C4-2B (cell line): ENCODE measurements at regions not wholly inside any gene's neighbourhood (a gene's known extent, or its start where the extent isn't known, plus 50 kb on each side); places are given as distances from the start of the nearest gene placed in this dataset.

Experiments
- CTCF ChIP-seq: fragments of 450-650 bp; conservative IDR thresholded peaks from 2 replicates; pipeline ENCODE4 v1.5.1; 2017; ENCODE audit warnings: mild to moderate bottlenecking
- ZFX ChIP-seq: fragments of 450-650 bp; IDR thresholded peaks from 2 replicates; pipeline ENCODE4 v1.6.1; 2017

GRCh38 chr7:24110056-24110455 lies 173.9 kb upstream of the NPY start:
- TF ChIP-seq CTCF: no peak
- TF ChIP-seq ZFX: no peak
